ENCODE measurements at regions not wholly inside any gene's neighbourhood (a gene's known extent, or its start where the extent isn't known, plus 50 kb on each side); places are given as distances from the start of the nearest gene placed in this dataset.

GRCh38 chr21:20306836-20307235 is 691.4 kb upstream of the NCAM2 start:
- no peaks in the 10 kb centered on the region for H3K27me3 ChIP-seq (ENCODE audit: control insufficient read depth in 3 of 3, insufficient read depth in 3 of 3, low read depth in 1 of 3, low read length in 3 of 3)
- no peak overlapping the region for H3K4ac ChIP-seq (ENCODE audit: low read length)
- H3K27ac ChIP-seq (replicated peaks; ENCODE audit: low read length): no peak overlapping the region
- H3K79me1 ChIP-seq (ENCODE audit: low read depth, low read length): no peaks in the 10 kb centered on the region
- H3K4me2 ChIP-seq (ENCODE audit: insufficient read depth, low read length, poor library complexity, severe bottlenecking): no peak overlapping the region
- H4K8ac ChIP-seq (ENCODE audit: low read depth, low read length): no peak overlapping the region
- no peak overlapping the region for H3K9ac ChIP-seq (ENCODE audit: low read depth, low read length, poor library complexity)
- no peak overlapping the region for H3K14ac ChIP-seq (ENCODE audit: low read length)
- no peak for DNase-seq (ENCODE audit: low spot score)
- H3K4me1 ChIP-seq (ENCODE audit: control insufficient read depth in 2 of 2, insufficient read depth in 1 of 2, low read depth in 1 of 2, low read length in 2 of 2): no peaks in the 10 kb centered on the region
- H3K18ac ChIP-seq (ENCODE audit: low read length): no peak overlapping the region
- no peak overlapping the region for H2BK5ac ChIP-seq (ENCODE audit: low read length)
- H3K36me3 ChIP-seq (replicated peaks in 1 of 2; ENCODE audit: control insufficient read depth in 2 of 2, insufficient read depth in 2 of 2, low read length in 2 of 2): no peaks in the 10 kb centered on the region
- H2BK120ac ChIP-seq (ENCODE audit: low read depth, low read length): no peak overlapping the region
- H3K23ac ChIP-seq (ENCODE audit: low read depth, low read length, poor library complexity): no peak overlapping the region
- H3K4me3 ChIP-seq (ENCODE audit: low read length in 2 of 2): no peak overlapping the region
- no peak overlapping the region for H4K91ac ChIP-seq (ENCODE audit: low read depth, low read length, poor library complexity)
- no peak overlapping the region for H2AFZ ChIP-seq (ENCODE audit: low read length)
- no peak overlapping the region for H2BK15ac ChIP-seq (ENCODE audit: low read length)
- no CpG with 5 or more reads among the region's 3 CpGs for WGBS, 2 donors (ENCODE audit: extremely low coverage in 2 of 2, insufficient read length in 2 of 2, insufficient replicate concordance in 1 of 2)
- no peak overlapping the region for H2BK12ac ChIP-seq (ENCODE audit: low read length)
- no peak overlapping the region for H2AK5ac ChIP-seq (ENCODE audit: low read depth, low read length)
- no peaks in the 10 kb centered on the region for H3K9me3 ChIP-seq (replicated peaks in 1 of 2; ENCODE audit: control insufficient read depth in 2 of 2, insufficient read depth in 1 of 2, low read depth in 1 of 2, low read length in 2 of 2)

- Histone ChIP-seq H3K9me3 (replicated peaks in 1 of 2; ENCODE audit: control insufficient read depth in 2 of 2, insufficient read depth in 1 of 2, low read depth in 1 of 2, low read length in 2 of 2) (no peaks in the 10 kb centered on the region), H3K18ac (ENCODE audit: low read length) (no peak overlapping the region), H2BK120ac (ENCODE audit: low read depth, low read length) (no peak overlapping the region), H2AK5ac (ENCODE audit: low read depth, low read length) (no peak overlapping the region), H2AFZ (ENCODE audit: low read length) (no peak overlapping the region), H3K27me3 (ENCODE audit: control insufficient read depth in 3 of 3, insufficient read depth in 3 of 3, low read depth in 1 of 3, low read length in 3 of 3) (no peaks in the 10 kb centered on the region), H2BK5ac (ENCODE audit: low read length) (no peak overlapping the region), H2BK12ac (ENCODE audit: low read length) (no peak overlapping the region), H3K4ac (ENCODE audit: low read length) (no peak overlapping the region), H3K4me3 (ENCODE audit: low read length in 2 of 2) (no peak overlapping the region), H4K8ac (ENCODE audit: low read depth, low read length) (no peak overlapping the region), H3K4me2 (ENCODE audit: insufficient read depth, low read length, poor library complexity, severe bottlenecking) (no peak overlapping the region), H3K23ac (ENCODE audit: low read depth, low read length, poor library complexity) (no peak overlapping the region), H2BK15ac (ENCODE audit: low read length) (no peak overlapping the region), H3K9ac (ENCODE audit: low read depth, low read length, poor library complexity) (no peak overlapping the region), H3K4me1 (ENCODE audit: control insufficient read depth in 2 of 2, insufficient read depth in 1 of 2, low read depth in 1 of 2, low read length in 2 of 2) (no peaks in the 10 kb centered on the region), H3K14ac (ENCODE audit: low read length) (no peak overlapping the region), H4K91ac (ENCODE audit: low read depth, low read length, poor library complexity) (no peak overlapping the region), H3K36me3 (replicated peaks in 1 of 2; ENCODE audit: control insufficient read depth in 2 of 2, insufficient read depth in 2 of 2, low read length in 2 of 2) (no peaks in the 10 kb centered on the region), H3K27ac (replicated peaks; ENCODE audit: low read length) (no peak overlapping the region), H3K79me1 (ENCODE audit: low read depth, low read length) (no peaks in the 10 kb centered on the region)
- DNase-seq (ENCODE audit: low spot score): no peak
- WGBS, 2 donors (ENCODE audit: extremely low coverage in 2 of 2, insufficient read length in 2 of 2, insufficient replicate concordance in 1 of 2): no CpG with 5 or more reads among the region's 6 CpGs
These were observed 689.5 kb upstream of the NCAM2 start for GRCh38 chr21:20308586-20309315.

GRCh38 chr21:20311234-20311787 is 686.9 kb upstream of the NCAM2 start:
- Histone ChIP-seq H3K79me1 (ENCODE audit: low read depth, low read length) (no peaks in the 10 kb centered on the region), H2BK120ac (ENCODE audit: low read depth, low read length) (no peak overlapping the region), H4K8ac (ENCODE audit: low read depth, low read length) (no peak overlapping the region), H2BK12ac (ENCODE audit: low read length) (no peak overlapping the region), H3K4me2 (ENCODE audit: insufficient read depth, low read length, poor library complexity, severe bottlenecking) (no peak overlapping the region), H2BK15ac (ENCODE audit: low read length) (no peak overlapping the region), H3K4me1 (ENCODE audit: control insufficient read depth in 2 of 2, insufficient read depth in 1 of 2, low read depth in 1 of 2, low read length in 2 of 2) (no peaks in the 10 kb centered on the region), H3K18ac (ENCODE audit: low read length) (no peak overlapping the region), H3K36me3 (replicated peaks in 1 of 2; ENCODE audit: control insufficient read depth in 2 of 2, insufficient read depth in 2 of 2, low read length in 2 of 2) (no peaks in the 10 kb centered on the region), H3K23ac (ENCODE audit: low read depth, low read length, poor library complexity) (no peak overlapping the region), H2BK5ac (ENCODE audit: low read length) (no peak overlapping the region), H3K27me3 (ENCODE audit: control insufficient read depth in 3 of 3, insufficient read depth in 3 of 3, low read depth in 1 of 3, low read length in 3 of 3) (no peaks in the 10 kb centered on the region), H3K27ac (replicated peaks; ENCODE audit: low read length) (no peak overlapping the region), H2AFZ (ENCODE audit: low read length) (no peak overlapping the region), H3K9me3 (replicated peaks in 1 of 2; ENCODE audit: control insufficient read depth in 2 of 2, insufficient read depth in 1 of 2, low read depth in 1 of 2, low read length in 2 of 2) (no peaks in the 10 kb centered on the region), H3K9ac (ENCODE audit: low read depth, low read length, poor library complexity) (no peak overlapping the region), H3K14ac (ENCODE audit: low read length) (no peak overlapping the region), H2AK5ac (ENCODE audit: low read depth, low read length) (no peak overlapping the region), H3K4me3 (ENCODE audit: low read length in 2 of 2) (no peak overlapping the region), H3K4ac (ENCODE audit: low read length) (no peak overlapping the region), H4K91ac (ENCODE audit: low read depth, low read length, poor library complexity) (no peak overlapping the region)
- WGBS, 2 donors (ENCODE audit: extremely low coverage in 2 of 2, insufficient read length in 2 of 2, insufficient replicate concordance in 1 of 2): no CpG with 5 or more reads among the region's 1 CpG
- no peak for DNase-seq (ENCODE audit: low spot score)

GRCh38 chr21:20313013-20313412 is 685.2 kb upstream of the NCAM2 start:
- Histone ChIP-seq H2BK120ac (ENCODE audit: low read depth, low read length) (no peak overlapping the region), H4K8ac (ENCODE audit: low read depth, low read length) (no peak overlapping the region), H4K91ac (ENCODE audit: low read depth, low read length, poor library complexity) (no peak overlapping the region), H3K27ac (replicated peaks; ENCODE audit: low read length) (no peak overlapping the region), H3K23ac (ENCODE audit: low read depth, low read length, poor library complexity) (no peak overlapping the region), H3K14ac (ENCODE audit: low read length) (no peak overlapping the region), H3K79me1 (ENCODE audit: low read depth, low read length) (no peaks in the 10 kb centered on the region), H2AK5ac (ENCODE audit: low read depth, low read length) (no peak overlapping the region), H2BK12ac (ENCODE audit: low read length) (no peak overlapping the region), H2AFZ (ENCODE audit: low read length) (no peak overlapping the region), H3K9ac (ENCODE audit: low read depth, low read length, poor library complexity) (no peak overlapping the region), H2BK5ac (ENCODE audit: low read length) (no peak overlapping the region), H3K9me3 (replicated peaks in 1 of 2; ENCODE audit: control insufficient read depth in 2 of 2, insufficient read depth in 1 of 2, low read depth in 1 of 2, low read length in 2 of 2) (no peaks in the 10 kb centered on the region), H3K27me3 (ENCODE audit: control insufficient read depth in 3 of 3, insufficient read depth in 3 of 3, low read depth in 1 of 3, low read length in 3 of 3) (no peaks in the 10 kb centered on the region), H3K36me3 (replicated peaks in 1 of 2; ENCODE audit: control insufficient read depth in 2 of 2, insufficient read depth in 2 of 2, low read length in 2 of 2) (no peaks in the 10 kb centered on the region), H3K4me2 (ENCODE audit: insufficient read depth, low read length, poor library complexity, severe bottlenecking) (no peak overlapping the region), H3K4ac (ENCODE audit: low read length) (no peak overlapping the region), H3K18ac (ENCODE audit: low read length) (no peak overlapping the region), H3K4me1 (ENCODE audit: control insufficient read depth in 2 of 2, insufficient read depth in 1 of 2, low read depth in 1 of 2, low read length in 2 of 2) (no peaks in the 10 kb centered on the region), H3K4me3 (ENCODE audit: low read length in 2 of 2) (no peak overlapping the region), H2BK15ac (ENCODE audit: low read length) (no peak overlapping the region)
- DNase-seq (ENCODE audit: low spot score): no peak
- WGBS, 2 donors (ENCODE audit: extremely low coverage in 2 of 2, insufficient read length in 2 of 2, insufficient replicate concordance in 1 of 2): no CpG with 5 or more reads among the region's 3 CpGs

Measured in neuronal stem cell (in vitro differentiated cells).